Choroid plexus epithelial cell (primary cell): ENCODE measurements at regions not wholly inside any gene's neighbourhood (a gene's known extent, or its start where the extent isn't known, plus 50 kb on each side); places are given as distances from the start of the nearest gene placed in this dataset.

ENCODE experiments used
- DNase-seq: peaks from one replicate; pipeline ENCODE4 v3.0.0-alpha.2; 2010; ENCODE audit warnings: low read depth
- H3K4me3 ChIP-seq: 2 replicates; pipeline ENCODE4 v1.5.1; 2011; ENCODE audit warnings: low read depth, mild to moderate bottlenecking, control low read depth, low read length, moderate library complexity
- CTCF ChIP-seq: conservative IDR thresholded peaks from 2 replicates; pipeline ENCODE4 v1.5.1; 2011; ENCODE audit warnings: low read depth, mild to moderate bottlenecking, control low read depth, inconsistent platforms, low read length, moderate library complexity

GRCh38 chr7:1368184-1368681 lies 91.0 kb downstream of the MICALL2 start:
- no peak for DNase-seq
- H3K4me3 ChIP-seq: no peak overlapping the region
- TF ChIP-seq CTCF: no peak

DNA sequence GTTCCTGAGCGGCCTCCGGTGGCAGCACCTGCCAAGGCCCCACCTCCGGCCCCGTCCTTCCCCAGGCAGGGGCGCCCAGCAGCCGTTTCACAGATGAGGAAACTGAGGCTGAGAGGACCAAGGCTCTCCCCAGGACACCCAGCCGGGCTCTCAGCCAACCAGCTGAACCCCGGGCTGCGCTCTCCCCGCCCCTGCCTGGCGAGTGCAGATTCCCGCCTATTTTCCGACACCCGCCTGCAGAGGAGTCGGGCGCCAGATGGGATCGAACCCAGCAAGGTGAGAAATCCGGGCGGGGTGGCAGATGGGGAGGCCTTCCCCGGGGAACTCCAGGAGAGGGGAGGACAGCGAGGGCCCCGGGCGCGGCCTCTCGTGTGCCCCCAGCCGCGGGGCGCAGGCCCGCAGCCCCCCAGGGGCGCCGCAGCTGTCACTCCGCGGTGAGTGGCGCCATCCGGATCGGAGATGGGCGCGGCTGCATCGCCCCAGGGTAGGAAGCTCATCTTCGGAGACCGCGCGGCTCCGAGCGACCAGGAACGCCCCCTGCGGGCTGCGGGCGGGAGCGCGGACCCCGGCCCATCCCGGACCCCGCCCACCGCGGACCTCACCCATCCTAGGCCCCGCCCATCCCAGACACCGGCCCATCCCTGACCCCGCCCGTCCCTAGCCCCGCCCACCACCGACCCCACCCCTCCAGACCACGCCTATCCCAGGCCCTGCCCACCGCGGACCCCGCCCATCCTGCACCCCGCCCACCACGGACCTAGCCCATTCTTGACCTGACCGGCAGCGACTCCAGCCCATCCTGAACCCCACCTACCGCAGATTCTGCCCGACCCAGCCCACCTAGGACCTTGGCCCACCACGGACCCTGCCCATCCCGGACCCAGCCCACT lies 90.3 kb downstream of the MICALL2 start:
- TF ChIP-seq CTCF: no peak
- no peak for DNase-seq
- no peak overlapping the region for H3K4me3 ChIP-seq

DNA sequence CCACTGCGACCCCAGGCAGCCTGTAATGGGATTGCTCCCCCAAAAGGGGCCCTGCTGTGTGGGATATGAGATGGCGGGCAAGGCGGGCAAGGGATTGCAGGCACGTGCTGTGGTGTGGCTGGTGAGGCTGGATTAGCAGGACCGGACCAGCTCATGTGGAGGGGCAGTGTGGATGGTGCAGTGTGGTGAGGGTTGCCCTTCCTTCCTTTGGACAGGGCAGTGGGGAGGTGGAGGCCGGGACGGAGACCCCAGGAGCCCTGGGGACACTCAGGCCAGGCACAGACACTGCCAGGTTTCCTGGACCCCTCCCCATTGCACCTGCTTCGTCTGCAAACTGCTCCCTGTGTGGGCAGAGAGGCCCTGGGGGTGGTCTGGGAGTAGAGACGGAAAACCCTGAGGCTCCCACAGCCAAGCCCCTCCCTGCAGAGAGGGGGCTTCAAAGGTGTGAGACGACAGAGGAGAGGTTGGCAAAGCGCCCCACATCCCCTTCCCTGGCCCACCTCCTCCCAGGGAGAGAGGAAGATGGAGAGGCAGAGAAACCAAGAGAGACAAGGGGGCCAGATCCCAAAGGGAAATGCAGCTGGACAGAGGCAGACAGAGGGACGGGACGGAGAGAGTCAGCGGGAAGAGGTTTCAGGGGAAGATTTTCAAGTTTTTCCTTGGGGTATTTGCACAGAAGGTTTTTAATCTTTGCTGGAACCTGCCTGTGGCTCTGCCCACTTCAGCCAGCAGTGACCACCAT lies 89.2 kb downstream of the MICALL2 start:
- DNase-seq: no peak
- TF ChIP-seq CTCF: no peak
- no peak overlapping the region for H3K4me3 ChIP-seq

DNA sequence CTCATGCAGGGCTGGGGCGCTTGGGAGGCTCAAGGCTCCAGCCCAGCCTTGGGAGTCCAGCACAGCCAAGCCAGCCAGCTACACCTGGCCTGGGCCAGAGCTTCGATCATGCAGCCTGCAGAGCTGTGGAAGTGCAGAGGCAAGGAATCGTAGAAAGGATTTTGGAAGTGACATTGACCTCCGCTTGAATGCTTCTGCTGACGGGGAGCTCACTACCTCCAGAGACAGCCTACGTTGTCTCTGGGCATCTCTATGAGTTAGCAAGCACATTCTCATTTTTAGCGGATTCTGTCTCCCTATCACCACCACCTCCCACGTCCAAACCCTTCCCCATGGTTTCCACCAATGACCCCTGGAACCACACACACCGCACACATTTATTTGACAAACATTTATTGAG lies 88.5 kb downstream of the MICALL2 start:
- no peak overlapping the region for H3K4me3 ChIP-seq
- TF ChIP-seq CTCF: no peak
- no peak for DNase-seq

GRCh38 chr7:1372063-1372462 lies 87.2 kb downstream of the MICALL2 start:
- DNase-seq: no peak
- H3K4me3 ChIP-seq: no peak overlapping the region
- no peak for TF ChIP-seq CTCF

GRCh38 chr7:1372671-1373379 lies 86.4 kb downstream of the MICALL2 start:
- no peak overlapping the region for H3K4me3 ChIP-seq
- TF ChIP-seq CTCF: no peak
- no peak for DNase-seq
